Daoy (cell line): ENCODE measurements at regions not wholly inside any gene's neighbourhood (a gene's known extent, or its start where the extent isn't known, plus 50 kb on each side); places are given as distances from the start of the nearest gene placed in this dataset.

Experiments
- DNase-seq: peaks from one replicate; pipeline ENCODE4 v3.0.0-alpha.2; 2015; ENCODE audit warnings: low read depth

- no peak for DNase-seq
These were observed 50.3 kb upstream of the CNIH3 start for GRCh38 chr1:224565611-224566406.
